Rectal smooth muscle tissue (tissue), 1 donor: ENCODE measurements at regions not wholly inside any gene's neighbourhood (a gene's known extent, or its start where the extent isn't known, plus 50 kb on each side); places are given as distances from the start of the nearest gene placed in this dataset.
"Not testable (repeated sequence)": the region's sequence is repeated elsewhere in the genome, so short reads cannot be mapped to it uniquely, and the experiment has no call there.

ENCODE experiments used
- H3K27ac ChIP-seq: one replicate; pipeline ENCODE4 v1.7.0; 2013; ENCODE audit warnings: low read depth, low read length, inconsistent platforms
- H3K27me3 ChIP-seq: one replicate; pipeline ENCODE4 v1.7.0; 2013; ENCODE audit warnings: low read length; ENCODE audit not compliant: control insufficient read depth, insufficient read depth
- H3K36me3 ChIP-seq: one replicate; pipeline ENCODE4 v1.7.0; 2013; ENCODE audit warnings: low read length; ENCODE audit not compliant: control insufficient read depth, insufficient read depth
- H3K4me1 ChIP-seq: one replicate; pipeline ENCODE4 v1.7.0; 2013; ENCODE audit warnings: low read length; ENCODE audit not compliant: control insufficient read depth, insufficient read depth
- H3K4me3 ChIP-seq: one replicate; pipeline ENCODE4 v1.7.0; 2013; ENCODE audit warnings: low read length
- H3K9ac ChIP-seq: one replicate; pipeline ENCODE4 v1.7.0; 2013; ENCODE audit warnings: low read length

- H3K27me3 ChIP-seq, result no peaks in the 10 kb centered on the region
These were observed 97.1 kb upstream of the FAM98A start for GRCh38 chr2:33696234-33696633.

GRCh38 chr2:33694904-33695303 lies 95.8 kb upstream of the FAM98A start:
- no peaks in the 10 kb centered on the region for H3K36me3 ChIP-seq
- H3K27me3 ChIP-seq, result no peaks in the 10 kb centered on the region
- H3K9ac ChIP-seq, result no peak overlapping the region
- no peak overlapping the region for H3K4me3 ChIP-seq
- no peaks in the 10 kb centered on the region for H3K4me1 ChIP-seq
- H3K27ac ChIP-seq, result no peak overlapping the region

More at GRCh38 chr2:33696234-33696633, 97.1 kb upstream of the FAM98A start:
- Histone ChIP-seq H3K4me1 (no peaks in the 10 kb centered on the region), H3K9ac (no peak overlapping the region), H3K4me3 (no peak overlapping the region), H3K36me3 (no peaks in the 10 kb centered on the region), H3K27ac (no peak overlapping the region)

- H3K9ac ChIP-seq, H3K4me3 ChIP-seq, H3K27ac ChIP-seq, H3K36me3 ChIP-seq, H3K27me3 ChIP-seq, H3K4me1 ChIP-seq: not testable (repeated sequence)
These were observed 91.6 kb upstream of the FAM98A start for GRCh38 chr2:33690686-33691085.

- H3K27ac ChIP-seq, result no peak overlapping the region
- H3K36me3 ChIP-seq, result no peaks in the 10 kb centered on the region
- no peaks in the 10 kb centered on the region for H3K27me3 ChIP-seq
- no peak overlapping the region for H3K4me3 ChIP-seq
- no peaks in the 10 kb centered on the region for H3K4me1 ChIP-seq
- no peak overlapping the region for H3K9ac ChIP-seq
These were observed 82.3 kb upstream of the FAM98A start for GRCh38 chr2:33681364-33681757.

GRCh38 chr2:33680644-33681363 lies 81.7 kb upstream of the FAM98A start:
- no peak overlapping the region for H3K27ac ChIP-seq
- no peaks in the 10 kb centered on the region for H3K4me1 ChIP-seq
- no peaks in the 10 kb centered on the region for H3K36me3 ChIP-seq
- H3K27me3 ChIP-seq, result no peaks in the 10 kb centered on the region
- H3K9ac ChIP-seq, result no peak overlapping the region
- H3K4me3 ChIP-seq, result no peak overlapping the region

- no peaks in the 10 kb centered on the region for H3K4me1 ChIP-seq
- H3K4me3 ChIP-seq, result no peak overlapping the region
- no peaks in the 10 kb centered on the region for H3K36me3 ChIP-seq
- H3K9ac ChIP-seq, result no peak overlapping the region
- H3K27ac ChIP-seq, result no peak overlapping the region
- H3K27me3 ChIP-seq, result no peaks in the 10 kb centered on the region
These were observed 79.3 kb upstream of the FAM98A start for GRCh38 chr2:33678436-33678835.

GRCh38 chr2:33673937-33674336 lies 74.8 kb upstream of the FAM98A start:
- Histone ChIP-seq H3K27me3 (no peaks in the 10 kb centered on the region), H3K9ac (no peak overlapping the region), H3K36me3 (no peaks in the 10 kb centered on the region), H3K27ac (no peak overlapping the region), H3K4me1 (no peaks in the 10 kb centered on the region), H3K4me3 (no peak overlapping the region)

- no peak overlapping the region for H3K27ac ChIP-seq
- H3K9ac ChIP-seq, result no peak overlapping the region
- H3K4me1 ChIP-seq, result no peaks in the 10 kb centered on the region
- no peaks in the 10 kb centered on the region for H3K27me3 ChIP-seq
- H3K4me3 ChIP-seq, result no peak overlapping the region
- H3K36me3 ChIP-seq, result no peaks in the 10 kb centered on the region
These were observed 73.8 kb upstream of the FAM98A start for GRCh38 chr2:33672896-33673295.

GRCh38 chr2:33672389-33672788 lies 73.3 kb upstream of the FAM98A start:
- H3K4me1 ChIP-seq, result no peaks in the 10 kb centered on the region
- no peak overlapping the region for H3K4me3 ChIP-seq
- no peaks in the 10 kb centered on the region for H3K36me3 ChIP-seq
- no peak overlapping the region for H3K27ac ChIP-seq
- H3K9ac ChIP-seq, result no peak overlapping the region
- H3K27me3 ChIP-seq, result no peaks in the 10 kb centered on the region

GRCh38 chr2:33671198-33671597 lies 72.1 kb upstream of the FAM98A start:
- H3K36me3 ChIP-seq, result no peaks in the 10 kb centered on the region
- no peaks in the 10 kb centered on the region for H3K27me3 ChIP-seq
- no peak overlapping the region for H3K4me3 ChIP-seq
- H3K27ac ChIP-seq, result no peak overlapping the region
- no peak overlapping the region for H3K9ac ChIP-seq
- H3K4me1 ChIP-seq, result no peaks in the 10 kb centered on the region

GRCh38 chr2:33670392-33670937 lies 71.4 kb upstream of the FAM98A start:
- no peaks in the 10 kb centered on the region for H3K36me3 ChIP-seq
- H3K4me3 ChIP-seq, result no peak overlapping the region

GRCh38 chr2:33666879-33667278 lies 67.8 kb upstream of the FAM98A start:
- Histone ChIP-seq H3K36me3 (no peaks in the 10 kb centered on the region), H3K4me1 (no peaks in the 10 kb centered on the region), H3K9ac (no peak overlapping the region), H3K4me3 (no peak overlapping the region), H3K27ac (no peak overlapping the region), H3K27me3 (no peaks in the 10 kb centered on the region)

More at GRCh38 chr2:33670392-33670937, 71.4 kb upstream of the FAM98A start:
- H3K9ac ChIP-seq, result no peak overlapping the region
- no peaks in the 10 kb centered on the region for H3K27me3 ChIP-seq
- H3K4me1 ChIP-seq, result no peaks in the 10 kb centered on the region
- H3K27ac ChIP-seq, result no peak overlapping the region

- Histone ChIP-seq H3K4me3 (no peak overlapping the region), H3K4me1 (no peaks in the 10 kb centered on the region), H3K36me3 (no peaks in the 10 kb centered on the region), H3K27ac (no peak overlapping the region), H3K9ac (no peak overlapping the region), H3K27me3 (no peaks in the 10 kb centered on the region)
These were observed 65.9 kb upstream of the FAM98A start for GRCh38 chr2:33665039-33665438.
